ENCODE measurements at regions not wholly inside any gene's neighbourhood (a gene's known extent, or its start where the extent isn't known, plus 50 kb on each side); places are given as distances from the start of the nearest gene placed in this dataset.

GRCh38 chr7:119706608-119707007, 566.4 kb upstream of the KCND2 start:
- TF ChIP-seq CTCF (IDR thresholded peaks at IDR 0.05; ENCODE audit: insufficient read depth, low read depth, low read length) (no peak), EZH2 (IDR thresholded peaks at IDR 0.05; ENCODE audit: insufficient read depth, low read length) (no peak)

Data from astrocyte (in vitro differentiated cells and primary cell).